H9 (cell line): ENCODE measurements at regions not wholly inside any gene's neighbourhood (a gene's known extent, or its start where the extent isn't known, plus 50 kb on each side); places are given as distances from the start of the nearest gene placed in this dataset.

ENCODE experiments used
- DNase-seq: peaks from one replicate; pipeline ENCODE4 v3.0.0-alpha.2; 2017
- H2AFZ ChIP-seq: one replicate; pipeline ENCODE4 v1.6.1; 2013; ENCODE audit warnings: mild to moderate bottlenecking, low read length, control low read depth, moderate library complexity
- H2AK5ac ChIP-seq: 2 replicates; pipeline ENCODE4 v1.6.1; 2013; ENCODE audit warnings: low read length, control low read depth, mixed read lengths; ENCODE audit not compliant: insufficient read length
- H2BK120ac ChIP-seq: one replicate; pipeline ENCODE4 v1.6.1; 2013; ENCODE audit warnings: low read depth, mild to moderate bottlenecking, low read length, control low read depth, inconsistent platforms; ENCODE audit not compliant: poor library complexity, severe bottlenecking
- H2BK12ac ChIP-seq: 2 replicates; pipeline ENCODE4 v1.6.1; 2013; ENCODE audit warnings: low read length, control low read depth, mixed read lengths, low read depth; ENCODE audit not compliant: insufficient read length
- H2BK15ac ChIP-seq: 2 replicates; pipeline ENCODE4 v1.6.1; 2013; ENCODE audit warnings: low read depth, low read length, control low read depth
- H2BK20ac ChIP-seq: one replicate; pipeline ENCODE4 v1.6.1; 2013; ENCODE audit warnings: low read depth, mild to moderate bottlenecking, low read length, control low read depth, inconsistent platforms; ENCODE audit not compliant: poor library complexity, severe bottlenecking
- H2BK5ac ChIP-seq: 2 replicates; pipeline ENCODE4 v1.6.1; 2013; ENCODE audit warnings: low read length, control low read depth, mixed read lengths; ENCODE audit not compliant: insufficient read length
- H3K14ac ChIP-seq: 2 replicates; pipeline ENCODE4 v1.6.1; 2013; ENCODE audit warnings: low read length, control low read depth; ENCODE audit not compliant: insufficient read depth
- H3K18ac ChIP-seq: 2 replicates; pipeline ENCODE4 v1.6.1; 2013; ENCODE audit warnings: low read depth, mild to moderate bottlenecking, mixed read lengths, low read length, control low read depth; ENCODE audit not compliant: insufficient read length
- H3K23ac ChIP-seq: 2 replicates; pipeline ENCODE4 v1.6.1; 2013; ENCODE audit warnings: low read length, control low read depth, mixed read lengths, low read depth; ENCODE audit not compliant: insufficient read length
- H3K23me2 ChIP-seq: 2 replicates; pipeline ENCODE4 v1.6.1; 2013; ENCODE audit warnings: low read depth, mild to moderate bottlenecking, mixed read lengths, low read length, control low read depth; ENCODE audit not compliant: insufficient read length, poor library complexity, severe bottlenecking
- H3K27ac ChIP-seq: 2 replicates; pipeline ENCODE4 v1.5.1; 2013; ENCODE audit warnings: low read length, control low read depth, mixed read lengths, low read depth; ENCODE audit not compliant: insufficient read length
- H3K27me3 ChIP-seq: 2 replicates; pipeline ENCODE4 v1.6.1; 2013; ENCODE audit warnings: low read length, control low read depth, inconsistent platforms; ENCODE audit not compliant: insufficient read depth
- H3K4ac ChIP-seq: 2 replicates; pipeline ENCODE4 v1.6.1; 2013; ENCODE audit warnings: low read depth, mild to moderate bottlenecking, control low read depth, inconsistent platforms, low read length, moderate library complexity
- H3K4me1 ChIP-seq: 2 replicates; pipeline ENCODE4 v1.6.1; 2013; ENCODE audit warnings: low read length, control low read depth, inconsistent platforms; ENCODE audit not compliant: insufficient read depth
- H3K4me2 ChIP-seq: 2 replicates; pipeline ENCODE4 v1.6.1; 2013; ENCODE audit warnings: low read length, control low read depth, mixed read lengths; ENCODE audit not compliant: insufficient read length, insufficient read depth
- H3K56ac ChIP-seq: 2 replicates; pipeline ENCODE4 v1.6.1; 2013; ENCODE audit warnings: low read depth, mild to moderate bottlenecking, mixed read lengths, low read length, control low read depth; ENCODE audit not compliant: insufficient read length
- H3K79me1 ChIP-seq: 2 replicates; pipeline ENCODE4 v1.6.1; 2013; ENCODE audit warnings: low read depth, mild to moderate bottlenecking, moderate library complexity, low read length, control low read depth, inconsistent platforms; ENCODE audit not compliant: insufficient read depth, poor library complexity, severe bottlenecking
- H3K79me2 ChIP-seq: 2 replicates; pipeline ENCODE4 v1.6.1; 2013; ENCODE audit warnings: low read length, control low read depth, inconsistent platforms; ENCODE audit not compliant: insufficient read depth
- H3K9ac ChIP-seq: 2 replicates; pipeline ENCODE4 v1.6.1; 2013; ENCODE audit warnings: low read length, control low read depth, mixed read lengths; ENCODE audit not compliant: insufficient read length; ENCODE audit errors: extremely low read depth
- H3K9me3 ChIP-seq: one replicate; pipeline ENCODE4 v1.6.1; 2013; ENCODE audit warnings: low read depth, low read length, inconsistent platforms; ENCODE audit not compliant: control insufficient read depth
- H3T11ph ChIP-seq: one replicate; pipeline ENCODE4 v1.6.1; 2013; ENCODE audit warnings: mild to moderate bottlenecking, low read length, control low read depth, inconsistent platforms
- H4K20me1 ChIP-seq: one replicate; pipeline ENCODE4 v1.6.1; 2013; ENCODE audit not compliant: control insufficient read depth, insufficient read length, insufficient read depth
- H4K5ac ChIP-seq: 2 replicates; pipeline ENCODE4 v1.6.1; 2013; ENCODE audit warnings: low read depth, mild to moderate bottlenecking, mixed read lengths, low read length, control low read depth; ENCODE audit not compliant: insufficient read length
- H4K8ac ChIP-seq: replicated peaks from 2 replicates; pipeline ENCODE4 v1.6.1; 2013; ENCODE audit warnings: low read length, control low read depth, mixed read lengths, low read depth; ENCODE audit not compliant: insufficient read length
- H4K91ac ChIP-seq: 2 replicates; pipeline ENCODE4 v1.6.1; 2013; ENCODE audit warnings: low read depth, mild to moderate bottlenecking, moderate library complexity, mixed read lengths, low read length, control low read depth; ENCODE audit not compliant: insufficient read length
- H3K27ac Mint-ChIP-seq, 3 experiments: 2 replicates in 2 of 3; 3 replicates in 1 of 3; pipeline ENCODE4 v1.8.0; 2020 to 2021; ENCODE audit warnings: mixed read lengths in 3 of 3, mild to moderate bottlenecking in 1 of 3, moderate library complexity in 1 of 3
- H3K27me3 Mint-ChIP-seq: 2 replicates; pipeline ENCODE4 v1.8.0; 2021; ENCODE audit warnings: low read depth, mild to moderate bottlenecking, moderate library complexity, mixed read lengths
- H3K36me3 Mint-ChIP-seq, 3 experiments: 2 replicates in 2 of 3; 3 replicates in 1 of 3; pipeline ENCODE4 v1.8.0; 2020 to 2021; ENCODE audit warnings: low read depth in 3 of 3, mixed read lengths in 3 of 3; ENCODE audit not compliant: insufficient read depth in 1 of 3
- H3K4me1 Mint-ChIP-seq, 2 experiments: 2 replicates each; pipeline ENCODE4 v1.8.0; 2020; ENCODE audit warnings: mixed read lengths in 2 of 2
- H3K4me3 Mint-ChIP-seq, 2 experiments: 2 replicates in 1 of 2; 3 replicates in 1 of 2; pipeline ENCODE4 v1.8.0; 2020 to 2021; ENCODE audit warnings: mild to moderate bottlenecking in 2 of 2, mixed read lengths in 2 of 2, moderate library complexity in 1 of 2
- H3K9me3 Mint-ChIP-seq, 2 experiments: 2 replicates in 1 of 2; 3 replicates in 1 of 2; pipeline ENCODE4 v1.8.0; 2020; ENCODE audit warnings: mild to moderate bottlenecking in 2 of 2, mixed read lengths in 2 of 2, moderate library complexity in 1 of 2
- WGBS: extraction: QIAGEN DNeasy Blood & Tissue Kit; methylation state at CpG from one replicate; pipeline ENCODE4 v1.1.7; 2013; ENCODE audit warnings: missing lambda C conversion rate, low lambda C conversion rate, mixed read lengths; ENCODE audit not compliant: insufficient read length; ENCODE audit errors: extremely low coverage; 5-methylcytosine and 5-hydroxymethylcytosine counted together
- TF ChIP-seq, protein P1 (sequence below): fragments of 200-600 bp; sonication (generic); conservative IDR thresholded peaks from 3 replicates; pipeline ENCODE4 v1.8.0; 2021; ENCODE audit warnings: antibody characterized with exemption, mild to moderate bottlenecking

- Histone ChIP-seq H3K14ac (no peak overlapping the region), H3K27me3 (no peaks in the 10 kb centered on the region), H2BK20ac (no peak overlapping the region), H3K9me3 (no peaks in the 10 kb centered on the region), H3K4me2 (no peak overlapping the region), H4K91ac (no peak overlapping the region), H2BK15ac (no peak overlapping the region), H3K9ac (no peak overlapping the region), H3T11ph (no peak overlapping the region), H4K20me1 (no peaks in the 10 kb centered on the region), H2BK5ac (no peak overlapping the region), H2BK12ac (no peak overlapping the region), H2AK5ac (no peak overlapping the region), H3K79me2 (no peaks in the 10 kb centered on the region), H2BK120ac (no peak overlapping the region), H4K8ac (no peak overlapping the region), H3K4me1 (no peaks in the 10 kb centered on the region), H3K56ac (no peak overlapping the region), H3K79me1 (no peaks in the 10 kb centered on the region), H3K18ac (no peak overlapping the region), H3K23me2 (no peaks in the 10 kb centered on the region), H3K23ac (no peak overlapping the region), H2AFZ (no peak overlapping the region), H3K27ac (no peak overlapping the region), H4K5ac (no peak overlapping the region), H3K4ac (no peak overlapping the region)
- no peaks in the 10 kb centered on the region for H3K36me3 Mint-ChIP-seq
- TF ChIP-seq, protein P1, sequence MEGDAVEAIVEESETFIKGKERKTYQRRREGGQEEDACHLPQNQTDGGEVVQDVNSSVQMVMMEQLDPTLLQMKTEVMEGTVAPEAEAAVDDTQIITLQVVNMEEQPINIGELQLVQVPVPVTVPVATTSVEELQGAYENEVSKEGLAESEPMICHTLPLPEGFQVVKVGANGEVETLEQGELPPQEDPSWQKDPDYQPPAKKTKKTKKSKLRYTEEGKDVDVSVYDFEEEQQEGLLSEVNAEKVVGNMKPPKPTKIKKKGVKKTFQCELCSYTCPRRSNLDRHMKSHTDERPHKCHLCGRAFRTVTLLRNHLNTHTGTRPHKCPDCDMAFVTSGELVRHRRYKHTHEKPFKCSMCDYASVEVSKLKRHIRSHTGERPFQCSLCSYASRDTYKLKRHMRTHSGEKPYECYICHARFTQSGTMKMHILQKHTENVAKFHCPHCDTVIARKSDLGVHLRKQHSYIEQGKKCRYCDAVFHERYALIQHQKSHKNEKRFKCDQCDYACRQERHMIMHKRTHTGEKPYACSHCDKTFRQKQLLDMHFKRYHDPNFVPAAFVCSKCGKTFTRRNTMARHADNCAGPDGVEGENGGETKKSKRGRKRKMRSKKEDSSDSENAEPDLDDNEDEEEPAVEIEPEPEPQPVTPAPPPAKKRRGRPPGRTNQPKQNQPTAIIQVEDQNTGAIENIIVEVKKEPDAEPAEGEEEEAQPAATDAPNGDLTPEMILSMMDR: no peak
- DNase-seq: no peak
- H3K27ac Mint-ChIP-seq: no peak overlapping the region
- H3K4me1 Mint-ChIP-seq: peaks cover 16 to 20% of the 10 kb centered on the region in 2 experiments
- no peak overlapping the region for H3K4me3 Mint-ChIP-seq
- H3K27me3 Mint-ChIP-seq: peaks cover 7% of the 10 kb centered on the region
- WGBS: no CpG with 5 or more reads among the region's 6 CpGs
- no peaks in the 10 kb centered on the region for H3K9me3 Mint-ChIP-seq
These were observed 163.6 kb upstream of the RAB4A start for GRCh38 chr1:229107304-229107815.
